NCI-H82 treated with DMSO at 0.1 percent for 48 hours (cell line): ENCODE measurements at regions not wholly inside any gene's neighbourhood (a gene's known extent, or its start where the extent isn't known, plus 50 kb on each side); places are given as distances from the start of the nearest gene placed in this dataset.
A peak's percentile ranks its signal among the peaks of the same experiment; 100 is the strongest.
"Not testable (repeated sequence)": the region's sequence is repeated elsewhere in the genome, so short reads cannot be mapped to it uniquely, and the experiment has no call there.

Experiments used
- DNase-seq: peaks from one replicate; lab custom pipeline; 2025; ENCODE audit not compliant: unreplicated experiment; lab: John Stamatoyannopoulos, UW

GRCh38 chr6:6091608-6092002, 84.9 kb upstream of the NRN1 start:
- no peak for DNase-seq

GRCh38 chr6:6090861-6091607, 84.3 kb upstream of the NRN1 start:
- no peak for DNase-seq

- DNase-seq: no peak
These were observed 79.4 kb upstream of the NRN1 start for GRCh38 chr6:6085928-6086668.

- no peak for DNase-seq
These were observed 74.2 kb upstream of the NRN1 start for GRCh38 chr6:6080975-6081374.

GRCh38 chr6:6074190-6074589, 67.5 kb upstream of the NRN1 start:
- no peak for DNase-seq

GRCh38 chr6:6068157-6068556, 61.4 kb upstream of the NRN1 start:
- not testable (repeated sequence) for DNase-seq

- no peak for DNase-seq
These were observed 51.3 kb upstream of the NRN1 start for GRCh38 chr6:6058054-6058444.

GRCh38 chr6:6057442-6058053, 50.8 kb upstream of the NRN1 start:
- peak; percentile 47 for DNase-seq
